AG20443 (cell line): ENCODE measurements at regions not wholly inside any gene's neighbourhood (a gene's known extent, or its start where the extent isn't known, plus 50 kb on each side); places are given as distances from the start of the nearest gene placed in this dataset.

Experiments
- DNase-seq: peaks from one replicate; pipeline ENCODE4 v3.0.0; 2012; ENCODE audit warnings: low spot score, mixed read lengths

GRCh38 chr2:81304154-81304830 lies 999.7 kb upstream of the LRRTM1 start:
- no peak for DNase-seq

- no peak for DNase-seq
These were observed 998.8 kb upstream of the LRRTM1 start for GRCh38 chr2:81303321-81303720.

GRCh38 chr2:81299841-81300240 lies 995.3 kb upstream of the LRRTM1 start:
- DNase-seq, result no peak

- DNase-seq, result no peak
These were observed 986.3 kb upstream of the LRRTM1 start for GRCh38 chr2:81290846-81291245.

GRCh38 chr2:81283081-81283480 lies 978.5 kb upstream of the LRRTM1 start:
- no peak for DNase-seq

GRCh38 chr2:81282151-81282769 lies 977.7 kb upstream of the LRRTM1 start:
- no peak for DNase-seq

GRCh38 chr2:81276595-81276994 lies 972.0 kb upstream of the LRRTM1 start:
- DNase-seq, result no peak

- no peak for DNase-seq
These were observed 961.6 kb upstream of the LRRTM1 start for GRCh38 chr2:81266106-81266505.

GRCh38 chr2:81263989-81264388 lies 959.4 kb upstream of the LRRTM1 start:
- DNase-seq, result no peak

- no peak for DNase-seq
These were observed 955.8 kb upstream of the LRRTM1 start for GRCh38 chr2:81260320-81260719.

GRCh38 chr2:81250270-81250669 lies 945.7 kb upstream of the LRRTM1 start:
- no peak for DNase-seq

- no peak for DNase-seq
These were observed 944.6 kb upstream of the LRRTM1 start for GRCh38 chr2:81249152-81249551.

- no peak for DNase-seq
These were observed 943.1 kb upstream of the LRRTM1 start for GRCh38 chr2:81247648-81248047.

- DNase-seq, result no peak
These were observed 937.9 kb upstream of the LRRTM1 start for GRCh38 chr2:81242501-81242900.

GRCh38 chr2:81238462-81238861 lies 933.9 kb upstream of the LRRTM1 start:
- no peak for DNase-seq

- DNase-seq, result no peak
These were observed 931.0 kb upstream of the LRRTM1 start for GRCh38 chr2:81235601-81236000.

GRCh38 chr2:81234711-81235110 lies 930.2 kb upstream of the LRRTM1 start:
- DNase-seq, result no peak

GRCh38 chr2:81225756-81226155 lies 921.2 kb upstream of the LRRTM1 start:
- DNase-seq, result no peak

- DNase-seq, result no peak
These were observed 909.0 kb upstream of the LRRTM1 start for GRCh38 chr2:81213598-81213997.

- no peak for DNase-seq
These were observed 901.7 kb upstream of the LRRTM1 start for GRCh38 chr2:81206216-81206615.

- no peak for DNase-seq
These were observed 892.5 kb upstream of the LRRTM1 start for GRCh38 chr2:81196933-81197628.

- DNase-seq, result no peak
These were observed 891.9 kb upstream of the LRRTM1 start for GRCh38 chr2:81196383-81196851.

- no peak for DNase-seq
These were observed 891.3 kb upstream of the LRRTM1 start for GRCh38 chr2:81195774-81196382.
